GM13976 (cell line): ENCODE measurements at regions not wholly inside any gene's neighbourhood (a gene's known extent, or its start where the extent isn't known, plus 50 kb on each side); places are given as distances from the start of the nearest gene placed in this dataset.
"Not testable (repeated sequence)": the region's sequence is repeated elsewhere in the genome, so short reads cannot be mapped to it uniquely, and the experiment has no call there.

ENCODE experiments used
- DNase-seq: peaks from one replicate; pipeline ENCODE4 v3.0.0; 2012; ENCODE audit warnings: low spot score
- CTCF ChIP-seq: IDR thresholded peaks from 2 replicates; pipeline ENCODE4 v1.5.1; 2012; ENCODE audit warnings: borderline replicate concordance, mild to moderate bottlenecking; ENCODE audit not compliant: insufficient read depth; ENCODE audit errors: extremely low read depth, missing control alignments, control extremely low read depth
- in situ Hi-C: fragments of 300-500 bp; cut with MboI; formaldehyde crosslinking; loops from one replicate; pipeline ENCODE4 v1.12.0; 2022; ENCODE audit warnings: low sequenced_read_pairs, mixed read lengths, inconsistent platforms; ENCODE audit not compliant: unreplicated experiment

- in situ Hi-C loops, result no loop called here
- TF ChIP-seq CTCF, result no peak
- no peak for DNase-seq
Observed at GRCh38 chr18:78246588-78246987, 733.0 kb upstream of the SALL3 start.

DNA sequence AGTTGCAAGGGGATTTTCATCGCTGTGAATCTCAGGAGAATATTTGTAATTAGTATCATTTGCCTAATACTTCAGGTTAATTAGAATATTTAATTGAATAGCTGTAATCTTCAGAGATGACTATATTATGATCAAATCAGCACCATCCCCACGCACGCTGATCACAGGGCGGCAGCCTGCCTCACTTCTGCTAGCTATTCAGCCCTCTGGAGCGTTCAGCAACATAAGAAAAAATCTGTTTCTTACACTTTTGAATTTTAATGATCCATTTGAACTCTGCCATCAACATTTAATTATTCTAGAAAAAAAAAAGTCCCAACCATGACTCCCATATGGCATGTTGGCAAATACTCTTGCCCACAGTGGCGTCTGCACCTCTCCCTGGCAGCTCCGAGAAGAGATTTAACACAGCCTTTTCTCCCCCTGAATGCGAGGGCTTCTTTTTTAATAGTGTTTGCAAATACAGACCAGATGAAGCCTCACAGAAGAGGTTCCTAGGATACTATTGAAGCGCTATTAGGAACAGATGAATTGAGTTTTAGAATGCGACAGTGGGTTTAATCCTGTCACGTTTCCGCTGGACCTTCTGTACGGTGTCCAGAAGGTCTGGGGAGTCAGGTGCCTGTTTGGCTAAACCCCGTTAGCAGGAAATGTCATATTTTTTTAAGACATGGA is 731.9 kb upstream of the SALL3 start:
- no peak for TF ChIP-seq CTCF
- DNase-seq, result no peak
- in situ Hi-C loops, result no loop called here

- in situ Hi-C loops, result no loop called here
- DNase-seq, result no peak
- TF ChIP-seq CTCF, result no peak
Observed at GRCh38 chr18:78255013-78255412, 724.6 kb upstream of the SALL3 start.

- TF ChIP-seq CTCF, result no peak
- DNase-seq, result no peak
- in situ Hi-C loops, result no loop called here
Observed at GRCh38 chr18:78268226-78268988, 711.2 kb upstream of the SALL3 start.

GRCh38 chr18:78271790-78272189 is 707.8 kb upstream of the SALL3 start:
- in situ Hi-C loops, result no loop called here
- DNase-seq, result no peak
- no peak for TF ChIP-seq CTCF

- in situ Hi-C loops, result no loop called here
- no peak for DNase-seq
- TF ChIP-seq CTCF, result no peak
Observed at GRCh38 chr18:78273876-78274275, 705.7 kb upstream of the SALL3 start.

DNA sequence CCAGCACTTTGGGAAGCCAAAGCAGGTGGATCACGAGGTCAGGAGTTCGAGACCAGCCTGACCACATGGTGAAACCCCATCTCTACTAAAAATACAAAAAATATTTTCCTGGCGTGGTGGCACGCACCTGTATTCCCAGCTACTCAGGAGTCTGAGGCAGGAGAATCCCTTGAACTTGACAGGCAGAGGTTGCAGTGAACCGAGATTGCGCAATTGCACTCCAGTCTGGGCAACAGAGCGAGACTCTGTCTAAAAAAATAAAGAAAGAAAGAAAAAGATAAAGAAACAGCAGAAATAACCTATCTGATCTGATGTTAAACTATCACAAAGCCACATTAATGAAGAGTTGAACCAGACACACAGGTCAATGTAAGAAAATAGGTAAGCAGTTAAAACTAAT is 696.2 kb upstream of the SALL3 start:
- DNase-seq, in situ Hi-C loops: not testable (repeated sequence)
